ENCODE measurements at regions not wholly inside any gene's neighbourhood (a gene's known extent, or its start where the extent isn't known, plus 50 kb on each side); places are given as distances from the start of the nearest gene placed in this dataset.

DNA sequence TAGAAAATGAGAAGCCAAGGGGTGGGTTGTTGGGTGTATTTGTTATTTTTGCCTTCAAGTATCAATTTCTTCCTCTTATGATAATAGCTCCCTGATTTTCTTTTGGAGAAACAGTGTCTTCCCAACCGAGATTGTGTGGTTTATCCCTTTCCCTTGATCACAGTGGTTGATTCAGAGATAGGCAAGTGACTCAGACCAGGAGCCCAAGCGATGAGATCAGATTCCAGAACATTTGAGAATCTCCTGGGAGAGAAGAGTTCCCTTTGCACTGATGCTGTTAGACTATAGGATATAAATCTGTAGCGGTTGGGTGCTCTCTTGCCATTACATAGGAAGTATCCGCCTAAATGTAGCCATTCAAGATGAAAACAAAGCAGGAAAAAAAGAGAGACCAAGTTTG lies 90.1 kb upstream of the WDR26 start:
- TF ChIP-seq POLR2A (IDR thresholded peaks at IDR 0.05): no peak
- TF ChIP-seq EP300 (IDR thresholded peaks at IDR 0.05): no peak
- TF ChIP-seq, protein P1, sequence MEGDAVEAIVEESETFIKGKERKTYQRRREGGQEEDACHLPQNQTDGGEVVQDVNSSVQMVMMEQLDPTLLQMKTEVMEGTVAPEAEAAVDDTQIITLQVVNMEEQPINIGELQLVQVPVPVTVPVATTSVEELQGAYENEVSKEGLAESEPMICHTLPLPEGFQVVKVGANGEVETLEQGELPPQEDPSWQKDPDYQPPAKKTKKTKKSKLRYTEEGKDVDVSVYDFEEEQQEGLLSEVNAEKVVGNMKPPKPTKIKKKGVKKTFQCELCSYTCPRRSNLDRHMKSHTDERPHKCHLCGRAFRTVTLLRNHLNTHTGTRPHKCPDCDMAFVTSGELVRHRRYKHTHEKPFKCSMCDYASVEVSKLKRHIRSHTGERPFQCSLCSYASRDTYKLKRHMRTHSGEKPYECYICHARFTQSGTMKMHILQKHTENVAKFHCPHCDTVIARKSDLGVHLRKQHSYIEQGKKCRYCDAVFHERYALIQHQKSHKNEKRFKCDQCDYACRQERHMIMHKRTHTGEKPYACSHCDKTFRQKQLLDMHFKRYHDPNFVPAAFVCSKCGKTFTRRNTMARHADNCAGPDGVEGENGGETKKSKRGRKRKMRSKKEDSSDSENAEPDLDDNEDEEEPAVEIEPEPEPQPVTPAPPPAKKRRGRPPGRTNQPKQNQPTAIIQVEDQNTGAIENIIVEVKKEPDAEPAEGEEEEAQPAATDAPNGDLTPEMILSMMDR (IDR thresholded peaks at IDR 0.05): no peak
- Histone ChIP-seq H3K4me3 (no peak overlapping the region), H3K4me1 (no peaks in the 10 kb centered on the region), H3K27ac (no peak overlapping the region), H3K27me3 (no peaks in the 10 kb centered on the region), H3K9me3 (no peaks in the 10 kb centered on the region), H3K36me3 (no peaks in the 10 kb centered on the region)
- DNase-seq (ENCODE audit: low spot score in 2 of 2): no peak
- WGBS, 2 donors: 88 to 89% methylated on average over 4 of the region's 4 CpGs

DNA sequence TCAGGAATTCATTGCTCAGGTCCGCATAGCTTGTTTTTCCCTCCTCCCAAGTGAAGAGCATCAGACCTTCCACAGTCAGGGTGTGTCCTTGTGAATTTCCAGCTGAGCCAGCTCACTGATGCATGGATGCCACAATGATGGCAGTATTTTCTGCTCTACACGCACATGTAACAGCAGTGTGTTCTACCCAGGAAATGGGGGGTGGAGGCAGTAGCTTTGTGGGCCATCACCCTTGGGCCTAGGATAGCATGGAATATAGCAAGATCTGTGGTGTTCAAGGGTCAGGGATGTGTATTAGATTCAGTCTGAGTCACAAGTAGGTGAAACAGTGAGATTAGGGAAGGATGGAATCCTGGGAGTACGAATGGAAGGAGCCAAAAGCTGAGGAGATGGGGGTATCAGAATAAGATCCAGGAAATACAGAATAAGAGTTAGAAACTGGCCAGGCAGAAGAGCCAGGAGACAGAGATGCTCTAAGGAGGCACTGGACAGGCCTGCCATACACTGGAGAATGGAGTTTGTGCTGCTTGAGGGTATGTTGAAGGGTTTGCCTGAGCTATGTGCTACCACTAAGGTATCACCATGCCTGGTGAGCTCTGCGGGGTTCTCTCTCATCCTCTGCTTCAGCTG lies 90.6 kb upstream of the CNIH3 start:
- TF ChIP-seq EP300 (IDR thresholded peaks at IDR 0.05) (no peak), POLR2A (IDR thresholded peaks at IDR 0.05) (no peak)
- TF ChIP-seq, protein P1 (IDR thresholded peaks at IDR 0.05): no peak
- H3K9me3 ChIP-seq: no peaks in the 10 kb centered on the region
- no peaks in the 10 kb centered on the region for H3K4me1 ChIP-seq
- H3K36me3 ChIP-seq: no peaks in the 10 kb centered on the region
- WGBS, 2 donors: 89 to 96% methylated on average over 4 of the region's 4 CpGs
- no peaks in the 10 kb centered on the region for H3K27me3 ChIP-seq
- H3K27ac ChIP-seq: no peak overlapping the region
- no peak overlapping the region for H3K4me3 ChIP-seq
- DNase-seq (ENCODE audit: low spot score in 2 of 2): no peak

DNA sequence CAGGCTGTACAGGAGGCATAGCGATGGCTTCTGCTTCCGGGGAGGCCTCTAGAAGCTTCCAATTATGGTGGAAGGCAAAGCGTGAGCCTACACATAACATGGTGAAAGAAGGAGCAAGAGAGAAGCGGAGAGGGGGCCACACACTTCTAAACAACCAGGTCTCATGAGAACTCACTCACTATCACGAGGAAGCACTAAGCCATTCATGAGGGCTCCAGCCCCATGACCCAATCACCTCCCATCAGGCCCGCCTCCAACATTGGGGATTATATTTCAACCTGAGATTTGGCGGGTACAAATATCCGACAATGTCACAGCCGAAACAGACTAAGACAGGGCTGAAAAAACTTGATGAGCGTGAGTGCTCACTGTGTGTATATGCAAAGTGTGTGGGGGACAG lies 89.3 kb upstream of the CNIH3 start:
- TF ChIP-seq POLR2A (IDR thresholded peaks at IDR 0.05): no peak
- no peak for TF ChIP-seq EP300 (IDR thresholded peaks at IDR 0.05)
- TF ChIP-seq, protein P1 (IDR thresholded peaks at IDR 0.05): no peak
- Histone ChIP-seq H3K4me1 (no peaks in the 10 kb centered on the region), H3K27me3 (no peaks in the 10 kb centered on the region), H3K27ac (no peak overlapping the region), H3K36me3 (no peaks in the 10 kb centered on the region), H3K9me3 (no peaks in the 10 kb centered on the region), H3K4me3 (no peak overlapping the region)
- no peak for DNase-seq (ENCODE audit: low spot score in 2 of 2)
- WGBS, 2 donors: 88 to 92% methylated on average over 10 of the region's 10 CpGs

DNA sequence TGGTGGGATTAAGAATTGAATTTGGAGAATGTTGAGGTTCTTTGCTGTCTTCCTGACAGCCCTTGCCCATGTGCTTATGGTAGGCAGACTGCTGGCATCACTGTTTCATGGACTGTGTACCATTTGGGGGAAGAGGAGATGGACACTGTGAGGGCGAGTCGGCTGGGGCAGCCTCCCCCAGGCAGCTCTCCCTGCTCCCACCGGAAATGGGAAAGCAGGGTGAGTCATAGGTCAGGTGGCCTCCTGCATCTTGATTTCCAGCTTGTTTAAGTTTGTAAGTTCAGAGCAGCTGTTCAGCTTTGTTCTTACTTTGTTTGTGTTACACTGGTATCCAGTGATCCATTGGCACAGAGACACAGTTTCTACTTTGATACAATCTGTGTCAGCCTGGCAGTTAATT lies 87.2 kb upstream of the CNIH3 start:
- 26 to 34% methylated on average over 3 of the region's 3 CpGs for WGBS, 2 donors
- H3K27me3 ChIP-seq: no peaks in the 10 kb centered on the region

DNA sequence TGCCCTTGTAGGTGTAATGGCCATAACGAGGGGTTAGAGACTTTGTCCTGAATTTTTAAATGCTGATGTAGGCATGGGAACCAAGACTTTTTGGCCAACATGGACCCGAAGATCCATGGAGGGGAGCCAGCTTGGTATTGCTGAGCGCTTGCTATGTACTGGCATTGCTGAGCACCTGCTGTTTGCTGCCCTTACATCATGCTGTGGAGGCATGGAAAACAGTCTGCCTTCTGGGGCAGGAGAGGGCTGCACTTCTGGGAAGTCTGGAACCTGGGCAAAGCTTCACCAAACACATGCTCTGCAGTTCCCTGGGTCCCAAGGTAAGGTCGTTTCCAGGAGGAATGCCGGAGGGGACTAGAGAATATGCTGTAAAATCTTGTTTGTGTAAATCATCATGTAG lies 86.3 kb upstream of the CNIH3 start:
- Histone ChIP-seq H3K9me3 (no peaks in the 10 kb centered on the region), H3K4me3 (no peak overlapping the region), H3K27ac (no peak overlapping the region), H3K27me3 (no peaks in the 10 kb centered on the region), H3K4me1 (no peaks in the 10 kb centered on the region), H3K36me3 (no peaks in the 10 kb centered on the region)
- 87 to 92% methylated on average over 5 of the region's 5 CpGs for WGBS, 2 donors
- DNase-seq (ENCODE audit: low spot score in 2 of 2): no peak
- TF ChIP-seq POLR2A (IDR thresholded peaks at IDR 0.05) (no peak), EP300 (IDR thresholded peaks at IDR 0.05) (no peak)
- TF ChIP-seq, protein P1 (IDR thresholded peaks at IDR 0.05): no peak

More for the DNA sequence above, 87.2 kb upstream of the CNIH3 start:
- H3K27ac ChIP-seq: no peak overlapping the region
- no peak overlapping the region for H3K4me3 ChIP-seq
- no peaks in the 10 kb centered on the region for H3K4me1 ChIP-seq
- H3K36me3 ChIP-seq: no peaks in the 10 kb centered on the region
- DNase-seq (ENCODE audit: low spot score in 2 of 2): no peak
- H3K9me3 ChIP-seq: no peaks in the 10 kb centered on the region
- no peak for TF ChIP-seq EP300 (IDR thresholded peaks at IDR 0.05)
- TF ChIP-seq, protein P1 (IDR thresholded peaks at IDR 0.05): no peak
- TF ChIP-seq POLR2A (IDR thresholded peaks at IDR 0.05): no peak

All from tibial nerve (tissue), 4 donors.